RWPE1 (cell line): ENCODE measurements at regions not wholly inside any gene's neighbourhood (a gene's known extent, or its start where the extent isn't known, plus 50 kb on each side); places are given as distances from the start of the nearest gene placed in this dataset.
"Not testable (repeated sequence)": the region's sequence is repeated elsewhere in the genome, so short reads cannot be mapped to it uniquely, and the experiment has no call there.

Experiments
- CTCF ChIA-PET: fragments of 350-600 bp; sonication (Branson Sonifier 250); formaldehyde crosslinking; extraction: SDS; loops from one replicate; lab custom pipeline; 2021; lab: Yijun Ruan, JAX
- POLR2A ChIA-PET: fragments of 400-600 bp; formaldehyde crosslinking; extraction: SDS; loops from one replicate; lab custom pipeline; 2020; ENCODE audit warnings: antibody characterized with exemption; ENCODE audit not compliant: low non-redundant PET; lab: Yijun Ruan, JAX
- DNase-seq: peaks from one replicate; pipeline ENCODE4 v3.0.0; 2012; ENCODE audit warnings: low spot score
- H3K27ac ChIP-seq: fragments of 450-650 bp; 2 replicates; pipeline ENCODE4 v1.5.1; 2017
- CTCF ChIP-seq: fragments of 450-650 bp; conservative IDR thresholded peaks from 2 replicates; pipeline ENCODE4 v1.5.1; 2017; ENCODE audit warnings: low read depth, mild to moderate bottlenecking

- no peak overlapping the region for H3K27ac ChIP-seq
- TF ChIP-seq CTCF: no peak
- CTCF ChIA-PET: interaction anchor here (0.6 to 1.4 kb wide), 2 partner anchors 19 to 143 kb away, joined by 4 to 5 read pairs; no protein-coding TSS in a partner anchor
- DNase-seq: no peak
- POLR2A ChIA-PET: no interaction called here
Observed at GRCh38 chr15:75782926-75783325, 60.3 kb upstream of the UBE2Q2 start.

- POLR2A ChIA-PET, CTCF ChIA-PET: not testable (repeated sequence)
Observed at GRCh38 chr15:75780995-75781394, 62.3 kb upstream of the UBE2Q2 start.

GRCh38 chr15:75779504-75779903 is 63.7 kb upstream of the UBE2Q2 start:
- no peak for TF ChIP-seq CTCF
- H3K27ac ChIP-seq: no peak overlapping the region
- ChIA-PET CTCF (no interaction called here), POLR2A (no interaction called here)
- DNase-seq: no peak

More at GRCh38 chr15:75780995-75781394, 62.3 kb upstream of the UBE2Q2 start:
- not testable (repeated sequence) for H3K27ac ChIP-seq, DNase-seq

- POLR2A ChIA-PET, H3K27ac ChIP-seq, DNase-seq, CTCF ChIA-PET: not testable (repeated sequence)
Observed at GRCh38 chr15:75776871-75777610, 64.4 kb upstream of the CSPG4 start.

GRCh38 chr15:75776065-75776423 is 63.4 kb upstream of the CSPG4 start:
- no peak for TF ChIP-seq CTCF
- no peak for DNase-seq
- ChIA-PET POLR2A (no interaction called here), CTCF (no interaction called here)
- no peak overlapping the region for H3K27ac ChIP-seq

GRCh38 chr15:75775296-75776064 is 62.8 kb upstream of the CSPG4 start:
- TF ChIP-seq CTCF: no peak
- ChIA-PET CTCF (interaction anchor here (0.6 kb wide), 1 partner anchor 91 kb away, joined by 3 read pairs; no protein-coding TSS in a partner anchor), POLR2A (no interaction called here)
- peak; percentile 26 for DNase-seq
- no peak overlapping the region for H3K27ac ChIP-seq

- CTCF ChIA-PET, H3K27ac ChIP-seq, DNase-seq, POLR2A ChIA-PET: not testable (repeated sequence)
Observed at GRCh38 chr15:75773974-75774373, 61.3 kb upstream of the CSPG4 start.

- DNase-seq, CTCF ChIA-PET, H3K27ac ChIP-seq, POLR2A ChIA-PET: not testable (repeated sequence)
Observed at GRCh38 chr15:75771054-75771453, 58.4 kb upstream of the CSPG4 start.
